ENCODE measurements at regions not wholly inside any gene's neighbourhood (a gene's known extent, or its start where the extent isn't known, plus 50 kb on each side); places are given as distances from the start of the nearest gene placed in this dataset.

- Histone ChIP-seq H3K27me3 (ENCODE audit: insufficient read depth, poor library complexity, severe bottlenecking) (no peaks in the 10 kb centered on the region), H3K36me3 (ENCODE audit: low read depth) (no peaks in the 10 kb centered on the region), H3K4me1 (ENCODE audit: insufficient read depth, poor library complexity, severe bottlenecking) (peaks cover 23% of the 10 kb centered on the region), H3K27ac (ENCODE audit: poor library complexity, severe bottlenecking) (peak overlapping the region; percentile 28), H3K4me3 (ENCODE audit: severe bottlenecking) (no peak overlapping the region), H3K9me3 (ENCODE audit: severe bottlenecking) (no peaks in the 10 kb centered on the region)
- DNase-seq (ENCODE audit: low spot score) (no peak), ATAC-seq (ENCODE audit: low read depth) (peak; percentile 24; the same call in 1 of the 3 replicates)
- no peak for TF ChIP-seq CTCF (IDR thresholded peaks at IDR 0.05; ENCODE audit: poor library complexity, severe bottlenecking)
These were observed 228.9 kb upstream of the SMLR1 start for GRCh38 chr6:130598021-130598989.

GRCh38 chr6:130600880-130601341 is 226.3 kb upstream of the SMLR1 start:
- Histone ChIP-seq H3K4me1 (ENCODE audit: insufficient read depth, poor library complexity, severe bottlenecking) (peaks cover 25% of the 10 kb centered on the region), H3K27ac (ENCODE audit: poor library complexity, severe bottlenecking) (peak overlapping the region; percentile 98), H3K27me3 (ENCODE audit: insufficient read depth, poor library complexity, severe bottlenecking) (no peaks in the 10 kb centered on the region), H3K36me3 (ENCODE audit: low read depth) (no peaks in the 10 kb centered on the region), H3K9me3 (ENCODE audit: severe bottlenecking) (no peaks in the 10 kb centered on the region), H3K4me3 (ENCODE audit: severe bottlenecking) (no peak overlapping the region)
- ATAC-seq (ENCODE audit: low read depth), result peak; percentile 46
- no peak for TF ChIP-seq CTCF (IDR thresholded peaks at IDR 0.05; ENCODE audit: poor library complexity, severe bottlenecking)
- no peak for DNase-seq (ENCODE audit: low spot score)

GRCh38 chr6:130602151-130602770 is 224.9 kb upstream of the SMLR1 start:
- peak overlapping the region; percentile 98 for H3K27ac ChIP-seq (ENCODE audit: poor library complexity, severe bottlenecking)
- H3K4me1 ChIP-seq (ENCODE audit: insufficient read depth, poor library complexity, severe bottlenecking), result peaks cover 25% of the 10 kb centered on the region
- no peaks in the 10 kb centered on the region for H3K9me3 ChIP-seq (ENCODE audit: severe bottlenecking)
- peak; percentile 90 for ATAC-seq (ENCODE audit: low read depth)
- no peaks in the 10 kb centered on the region for H3K27me3 ChIP-seq (ENCODE audit: insufficient read depth, poor library complexity, severe bottlenecking)
- no peak overlapping the region for H3K4me3 ChIP-seq (ENCODE audit: severe bottlenecking)
- no peak for TF ChIP-seq CTCF (IDR thresholded peaks at IDR 0.05; ENCODE audit: poor library complexity, severe bottlenecking)
- DNase-seq (ENCODE audit: low spot score), result no peak
- no peaks in the 10 kb centered on the region for H3K36me3 ChIP-seq (ENCODE audit: low read depth)

GRCh38 chr6:130603391-130603790 is 223.8 kb upstream of the SMLR1 start:
- no peaks in the 10 kb centered on the region for H3K9me3 ChIP-seq (ENCODE audit: severe bottlenecking)
- no peak for DNase-seq (ENCODE audit: low spot score)
- H3K27ac ChIP-seq (ENCODE audit: poor library complexity, severe bottlenecking), result peak overlapping the region; percentile 98
- no peaks in the 10 kb centered on the region for H3K36me3 ChIP-seq (ENCODE audit: low read depth)
- H3K4me1 ChIP-seq (ENCODE audit: insufficient read depth, poor library complexity, severe bottlenecking), result peaks cover 25% of the 10 kb centered on the region
- no peak for ATAC-seq (ENCODE audit: low read depth)
- H3K4me3 ChIP-seq (ENCODE audit: severe bottlenecking), result no peak overlapping the region
- H3K27me3 ChIP-seq (ENCODE audit: insufficient read depth, poor library complexity, severe bottlenecking), result no peaks in the 10 kb centered on the region
- TF ChIP-seq CTCF (IDR thresholded peaks at IDR 0.05; ENCODE audit: poor library complexity, severe bottlenecking), result no peak
